ENCODE measurements at regions not wholly inside any gene's neighbourhood (a gene's known extent, or its start where the extent isn't known, plus 50 kb on each side); places are given as distances from the start of the nearest gene placed in this dataset.

- intact Hi-C loops (cut with micrococcal nuclease): no loop called here
- no peak for ATAC-seq
- DNase-seq: no peak
Observed at GRCh38 chr15:53462651-53463050, 296.8 kb downstream of the WDR72 start.

- DNase-seq (no peak), ATAC-seq (no peak)
- intact Hi-C loops (cut with micrococcal nuclease): no loop called here
Observed at GRCh38 chr15:53461677-53462076, 297.8 kb downstream of the WDR72 start.

- intact Hi-C loops (cut with micrococcal nuclease): no loop called here
- ATAC-seq (no peak), DNase-seq (no peak)
Observed at GRCh38 chr15:53458736-53459135, 300.7 kb downstream of the WDR72 start.

- DNase-seq (no peak), ATAC-seq (no peak)
- intact Hi-C loops (cut with micrococcal nuclease): no loop called here
Observed at GRCh38 chr15:53457479-53457878, 302.0 kb downstream of the WDR72 start.

- DNase-seq: no peak
- ATAC-seq: no peak
- intact Hi-C loops (cut with micrococcal nuclease): no loop called here
Observed at GRCh38 chr15:53454843-53455721, 304.4 kb downstream of the WDR72 start.

GRCh38 chr15:53454535-53454842, 305.0 kb downstream of the WDR72 start:
- intact Hi-C loops (cut with micrococcal nuclease): no loop called here
- DNase-seq (no peak), ATAC-seq (no peak)

- DNase-seq (no peak), ATAC-seq (no peak)
- intact Hi-C loops (cut with micrococcal nuclease): no loop called here
Observed at GRCh38 chr15:53453253-53454105, 306.0 kb downstream of the WDR72 start.

GRCh38 chr15:53448232-53449015, 311.0 kb downstream of the WDR72 start:
- DNase-seq (no peak), ATAC-seq (no peak)
- intact Hi-C loops (cut with micrococcal nuclease): no loop called here

- DNase-seq: no peak
- ATAC-seq: no peak
- intact Hi-C loops (cut with micrococcal nuclease): no loop called here
Observed at GRCh38 chr15:53447742-53448141, 311.7 kb downstream of the WDR72 start.

- intact Hi-C loops (cut with micrococcal nuclease): no loop called here
- DNase-seq (no peak), ATAC-seq (no peak)
Observed at GRCh38 chr15:53447053-53447574, 312.3 kb downstream of the WDR72 start.

- ATAC-seq: no peak
- intact Hi-C loops (cut with micrococcal nuclease): no loop called here
- no peak for DNase-seq
Observed at GRCh38 chr15:53446376-53446775, 313.1 kb downstream of the WDR72 start.

GRCh38 chr15:53445531-53445930, 313.9 kb downstream of the WDR72 start:
- DNase-seq: no peak
- intact Hi-C loops (cut with micrococcal nuclease): no loop called here
- no peak for ATAC-seq

- DNase-seq (no peak), ATAC-seq (no peak)
- intact Hi-C loops (cut with micrococcal nuclease): no loop called here
Observed at GRCh38 chr15:53437985-53438841, 321.2 kb downstream of the WDR72 start.

- DNase-seq (no peak), ATAC-seq (no peak)
- intact Hi-C loops (cut with micrococcal nuclease): no loop called here
Observed at GRCh38 chr15:53437366-53437765, 322.1 kb downstream of the WDR72 start.

- ATAC-seq (no peak), DNase-seq (no peak)
- intact Hi-C loops (cut with micrococcal nuclease): no loop called here
Observed at GRCh38 chr15:53434174-53434678, 325.2 kb downstream of the WDR72 start.

- intact Hi-C loops (cut with micrococcal nuclease): loop anchor here (2.0 kb wide), 1 partner anchor 22 kb away; no protein-coding TSS in a partner anchor
- ATAC-seq: no peak
- no peak for DNase-seq
Observed at GRCh38 chr15:53416219-53416940, 343.1 kb downstream of the WDR72 start.

- intact Hi-C loops (cut with micrococcal nuclease): no loop called here
- ATAC-seq: no peak
- no peak for DNase-seq
Observed at GRCh38 chr15:53414167-53414566, 345.3 kb downstream of the WDR72 start.

- DNase-seq (no peak), ATAC-seq (no peak)
- intact Hi-C loops (cut with micrococcal nuclease): no loop called here
Observed at GRCh38 chr15:53412542-53412941, 346.9 kb downstream of the WDR72 start.

Measured in left ventricle myocardium superior (tissue), 1 donor.